Activated CD4-positive, alpha-beta T cell treated with anti-CD3 and anti-CD28 coated beads, Interleukin-2, amount 50 U/mL, for 16 hours (primary cell): ENCODE measurements at regions not wholly inside any gene's neighbourhood (a gene's known extent, or its start where the extent isn't known, plus 50 kb on each side); places are given as distances from the start of the nearest gene placed in this dataset.
"Not testable (repeated sequence)": the region's sequence is repeated elsewhere in the genome, so short reads cannot be mapped to it uniquely, and the experiment has no call there.

Experiments used
- DNase-seq: peaks from one replicate; pipeline ENCODE4 v3.0.0-alpha.2; 2020

GRCh38 chr6:11380969-11381744 is 148.7 kb upstream of the NEDD9 start:
- DNase-seq: no peak

- DNase-seq: no peak
These were observed 148.1 kb upstream of the NEDD9 start for GRCh38 chr6:11380549-11380948.

DNA sequence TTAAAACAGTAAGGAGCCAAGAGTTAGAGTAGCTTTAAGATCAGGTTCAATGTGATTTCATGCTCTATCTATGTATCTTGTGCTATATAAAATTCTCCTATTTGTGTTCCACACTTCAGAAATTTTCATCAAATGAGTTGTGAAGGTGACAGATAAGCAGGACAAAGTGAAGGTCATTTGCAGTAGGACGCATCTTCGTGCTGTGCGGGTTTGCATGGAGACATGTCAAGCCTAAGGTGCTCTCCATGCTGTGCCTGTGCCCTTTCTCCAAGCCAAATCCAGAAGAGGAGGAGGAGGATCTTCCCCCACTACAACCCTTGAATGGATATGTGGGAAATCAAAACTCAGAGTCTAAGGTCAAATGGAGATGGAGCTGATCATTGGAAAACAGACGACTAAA is 147.3 kb upstream of the NEDD9 start:
- DNase-seq: no peak

GRCh38 chr6:11378639-11379038 is 146.2 kb upstream of the NEDD9 start:
- no peak for DNase-seq

DNA sequence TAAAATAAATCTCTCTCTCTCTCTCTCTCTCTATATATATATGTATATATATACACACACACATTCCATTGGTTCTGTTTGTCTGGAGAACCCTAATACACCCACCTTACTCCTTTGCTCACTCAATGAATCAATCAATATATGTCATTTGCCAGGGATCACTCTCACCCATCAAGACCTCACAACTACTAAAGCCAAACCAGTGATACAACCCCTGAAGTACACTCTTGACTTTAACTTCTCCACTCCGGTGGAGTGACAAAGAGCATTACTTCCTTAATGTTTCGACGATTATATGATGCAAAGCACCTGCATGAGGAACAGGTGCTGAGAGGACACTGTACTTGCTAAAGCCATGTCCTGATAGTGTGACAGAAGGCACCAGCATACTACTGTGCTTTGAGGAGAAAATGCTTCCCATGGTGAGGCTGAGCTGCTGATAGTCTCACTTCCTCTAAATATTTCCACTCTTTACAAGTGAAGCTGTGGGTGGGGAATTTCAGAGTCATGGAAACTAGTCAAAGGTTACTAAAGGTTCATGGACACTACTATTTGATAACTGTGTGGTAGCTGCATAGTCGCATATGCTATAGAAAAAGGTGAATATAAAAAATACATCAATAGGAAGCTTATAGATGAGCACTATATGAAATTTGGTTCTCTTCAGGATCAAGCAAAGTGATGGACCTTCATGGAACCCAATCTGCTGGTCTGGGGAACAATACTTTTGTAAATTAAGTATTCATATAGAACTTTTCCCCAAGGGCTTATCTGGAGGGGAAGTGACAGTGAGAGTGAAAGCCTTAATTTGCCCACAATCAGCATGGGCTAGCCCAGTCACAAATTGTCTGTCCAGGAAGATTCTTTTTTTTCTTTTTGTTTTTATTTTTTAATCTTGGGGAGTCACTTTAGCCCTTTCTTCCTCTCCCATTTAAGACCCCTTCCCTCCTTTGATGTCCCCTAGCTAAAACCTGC is 141.9 kb upstream of the NEDD9 start:
- no peak for DNase-seq

- no peak for DNase-seq
These were observed 140.7 kb upstream of the NEDD9 start for GRCh38 chr6:11373208-11373607.

GRCh38 chr6:11372186-11372790 is 139.8 kb upstream of the NEDD9 start:
- not testable (repeated sequence) for DNase-seq

DNA sequence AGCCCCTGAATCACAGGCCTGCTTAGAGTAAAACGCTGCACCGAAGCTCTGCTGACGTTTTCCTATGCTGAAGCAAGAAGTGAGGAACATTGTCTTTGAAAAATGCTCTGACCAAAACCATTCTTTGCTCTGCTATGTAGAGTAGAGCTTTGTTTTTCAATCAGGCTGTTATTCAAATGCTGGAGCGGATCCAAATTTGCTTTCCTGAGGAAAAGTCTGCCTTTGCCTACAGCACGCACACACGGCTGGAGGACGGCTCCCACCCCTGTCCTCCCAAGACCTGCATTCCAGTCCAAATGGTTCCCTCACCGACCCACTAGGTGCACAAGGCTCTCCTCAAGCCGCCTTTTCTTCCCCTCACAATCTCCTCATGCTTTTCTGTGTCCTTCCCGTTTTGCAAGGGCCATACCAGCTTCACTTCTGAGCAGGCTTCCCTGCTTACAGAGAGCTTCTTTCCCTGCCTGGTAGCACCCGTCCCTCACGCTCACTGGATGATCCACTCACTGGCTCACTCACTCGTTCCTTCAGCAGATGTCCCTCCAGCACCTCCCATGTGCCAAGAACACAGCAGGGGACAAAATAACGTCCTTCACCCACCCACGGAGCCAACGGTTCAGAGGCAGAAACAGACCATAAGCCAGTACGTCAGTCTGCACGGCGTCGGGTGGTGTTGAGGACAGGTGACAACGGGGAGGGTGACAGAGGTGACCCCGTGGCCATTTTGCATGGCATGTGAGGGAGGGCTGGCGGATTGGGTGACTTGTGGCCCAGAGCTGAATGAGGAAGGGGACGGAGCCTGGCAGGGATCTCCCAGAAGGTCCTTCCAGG is 137.9 kb upstream of the NEDD9 start:
- DNase-seq: no peak

DNA sequence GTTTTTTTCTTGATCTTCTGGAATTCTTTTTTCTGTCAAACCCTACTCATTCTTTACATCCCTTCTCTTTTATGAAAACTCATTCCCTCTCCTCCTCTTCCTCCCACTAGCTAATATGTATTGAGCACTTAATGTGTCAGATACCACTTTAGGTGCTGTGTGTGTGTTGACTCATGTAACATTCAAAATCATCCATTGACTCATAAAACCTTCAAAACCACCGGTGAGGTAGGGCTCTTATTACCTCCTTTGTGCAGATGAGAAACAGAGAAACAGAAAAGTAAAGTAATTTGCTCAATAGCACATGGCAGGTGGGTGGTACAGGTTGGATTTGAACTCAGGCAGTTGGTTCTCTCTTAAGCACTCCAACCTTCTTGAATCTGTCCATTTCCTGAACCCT is 136.3 kb upstream of the NEDD9 start:
- peak; percentile 81 for DNase-seq

- no peak for DNase-seq
These were observed 135.8 kb upstream of the NEDD9 start for GRCh38 chr6:11368264-11368663.

DNA sequence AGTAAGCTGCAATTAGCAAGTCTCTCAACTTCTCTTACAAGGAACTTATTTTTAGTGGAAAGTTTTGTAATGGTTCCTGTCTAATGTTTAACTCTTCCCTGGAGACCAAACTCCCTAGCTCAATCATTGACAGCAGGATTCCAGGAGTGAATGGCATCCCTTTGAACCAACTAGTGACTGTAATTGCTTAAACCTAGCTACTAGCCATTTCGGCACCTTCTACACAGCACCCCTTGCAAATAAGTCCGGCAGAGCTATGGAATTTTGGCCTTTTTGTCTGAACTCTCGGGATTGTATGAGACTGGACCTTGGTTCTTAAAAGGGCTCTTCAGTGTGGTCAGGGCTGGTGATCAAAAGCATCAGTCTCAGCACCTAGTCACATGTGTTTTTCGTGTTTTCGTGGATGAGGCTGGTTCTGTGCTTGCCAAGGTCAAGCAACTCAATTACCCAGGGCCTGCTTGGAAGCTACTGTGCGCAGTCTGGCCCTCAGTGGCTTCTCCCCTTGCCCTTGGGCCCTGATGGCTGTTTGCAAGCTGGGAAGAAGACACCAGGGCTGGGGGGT is 135.3 kb upstream of the NEDD9 start:
- no peak for DNase-seq

DNA sequence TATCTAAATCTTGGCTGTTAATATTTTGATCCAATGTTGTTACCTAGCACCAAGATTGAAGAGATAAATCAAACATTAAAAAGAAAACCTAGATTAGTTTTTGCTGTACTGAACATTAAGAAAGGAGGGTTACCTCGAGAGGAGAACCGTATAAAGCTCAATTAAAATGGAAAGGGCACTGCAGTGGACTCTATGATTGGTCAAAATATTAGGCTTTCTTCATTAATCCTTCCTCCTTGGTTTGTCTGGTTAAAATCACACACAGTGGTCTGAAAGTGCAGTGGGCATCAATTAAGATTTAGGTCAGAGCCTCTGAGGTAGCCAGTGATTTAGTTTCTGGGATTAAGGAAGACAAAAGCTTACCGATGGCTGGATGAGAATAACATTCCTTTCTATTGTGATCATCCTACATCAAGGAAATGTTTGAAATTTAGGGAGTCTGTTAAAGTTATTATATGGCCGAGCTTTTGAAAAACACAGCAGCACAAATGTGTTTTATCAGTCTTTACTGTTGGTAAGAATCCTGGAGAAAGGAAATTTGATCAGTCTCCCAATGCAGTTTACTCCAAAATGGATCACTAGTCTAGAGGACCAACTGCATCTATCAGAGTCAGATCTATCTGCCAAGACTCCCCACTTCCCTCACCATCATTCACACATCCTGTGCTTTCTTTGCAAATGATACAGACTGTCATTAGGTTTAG is 134.6 kb upstream of the NEDD9 start:
- no peak for DNase-seq

DNA sequence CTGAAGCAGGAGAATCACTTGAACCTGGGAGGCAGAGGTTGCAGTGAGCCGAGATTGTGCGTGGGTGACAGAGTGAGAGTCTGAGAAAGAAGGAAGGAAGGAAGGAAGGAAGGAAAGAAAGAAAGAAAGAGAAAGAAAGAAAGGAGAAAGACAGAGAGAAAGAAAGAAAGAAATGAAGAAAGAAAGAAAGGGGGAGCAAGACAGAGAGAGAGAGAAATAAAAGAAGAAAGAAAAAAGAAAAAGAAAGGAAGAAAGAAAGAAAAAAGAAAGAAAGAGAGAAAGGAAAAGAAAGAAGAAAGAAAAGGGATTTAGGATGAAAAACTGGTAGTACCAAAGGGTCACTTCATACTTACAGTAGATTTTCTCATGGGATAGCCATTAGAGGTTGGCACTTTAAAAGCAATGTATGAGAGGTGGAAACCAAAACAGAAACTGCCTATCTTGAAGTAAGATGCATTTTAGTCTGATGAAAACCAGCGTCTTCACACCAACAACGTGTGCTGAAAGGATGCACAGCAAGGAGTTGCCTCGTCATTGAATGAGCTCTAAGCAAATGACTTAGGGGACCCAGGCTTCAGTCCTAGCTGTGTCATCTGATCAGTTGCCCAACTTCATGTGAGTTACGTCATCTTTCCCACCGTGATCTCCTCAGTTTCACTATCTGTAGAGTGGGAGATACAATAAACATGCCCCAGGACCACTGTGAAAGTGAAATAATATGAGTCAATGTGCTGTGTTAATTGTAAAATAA is 133.9 kb upstream of the NEDD9 start:
- DNase-seq: peak; percentile 89

- DNase-seq: no peak
These were observed 132.5 kb upstream of the NEDD9 start for GRCh38 chr6:11364971-11365397.

- peak; percentile 56 for DNase-seq
These were observed 131.6 kb upstream of the NEDD9 start for GRCh38 chr6:11363881-11364576.

GRCh38 chr6:11362564-11362963 is 130.1 kb upstream of the NEDD9 start:
- DNase-seq: no peak

DNA sequence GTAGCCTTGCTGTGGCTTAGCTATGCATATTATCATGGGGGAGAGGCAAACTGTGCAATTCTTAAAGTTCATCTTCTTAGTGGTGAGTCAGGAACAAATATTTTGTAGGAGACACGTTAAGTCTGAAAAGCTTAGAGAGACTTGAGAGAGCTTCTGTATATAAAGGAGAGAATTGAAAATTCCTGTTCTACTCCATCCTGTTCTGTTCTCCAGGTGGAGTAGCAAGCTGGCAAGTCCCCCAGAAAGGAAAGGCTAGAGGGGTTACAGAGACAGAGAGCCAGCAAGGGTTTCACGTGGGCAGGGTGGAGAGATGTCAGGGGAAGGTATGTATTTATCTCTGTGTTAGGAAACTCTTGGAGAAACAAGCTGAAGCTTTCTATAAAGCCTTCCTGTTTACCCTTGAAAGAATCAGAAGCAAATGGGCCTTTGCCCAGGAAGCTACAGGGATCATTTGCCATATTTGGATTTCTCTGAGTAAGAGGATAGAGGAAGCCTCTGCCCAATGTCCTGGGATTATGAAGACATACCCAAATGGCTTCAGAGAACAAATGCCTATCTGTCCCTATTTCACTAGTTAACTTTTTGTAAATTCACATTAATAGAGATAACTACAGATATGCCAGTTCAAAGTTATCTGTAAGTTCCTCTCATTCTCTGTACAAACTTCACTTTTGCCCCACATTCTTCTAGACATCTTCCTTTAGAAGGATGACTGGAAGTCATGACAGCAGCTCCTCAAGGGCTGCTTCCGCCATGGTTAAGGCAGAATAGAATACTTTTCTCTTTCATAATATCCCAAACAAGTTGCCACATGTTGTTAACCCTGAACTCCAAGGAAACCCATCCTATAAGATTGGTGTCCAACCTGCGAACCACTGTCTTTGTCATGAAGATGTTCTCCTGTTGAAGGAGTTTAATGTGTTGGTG is 126.7 kb upstream of the NEDD9 start:
- no peak for DNase-seq

GRCh38 chr6:11357285-11357684 is 124.8 kb upstream of the NEDD9 start:
- DNase-seq: no peak
